ENCODE measurements at regions not wholly inside any gene's neighbourhood (a gene's known extent, or its start where the extent isn't known, plus 50 kb on each side); places are given as distances from the start of the nearest gene placed in this dataset.
"Not testable (repeated sequence)": the region's sequence is repeated elsewhere in the genome, so short reads cannot be mapped to it uniquely, and the experiment has no call there.

- DNase-seq (ENCODE audit: low read depth): no peak
Observed at GRCh38 chr21:22164912-22165311, 1166.7 kb downstream of the NCAM2 start.

DNA sequence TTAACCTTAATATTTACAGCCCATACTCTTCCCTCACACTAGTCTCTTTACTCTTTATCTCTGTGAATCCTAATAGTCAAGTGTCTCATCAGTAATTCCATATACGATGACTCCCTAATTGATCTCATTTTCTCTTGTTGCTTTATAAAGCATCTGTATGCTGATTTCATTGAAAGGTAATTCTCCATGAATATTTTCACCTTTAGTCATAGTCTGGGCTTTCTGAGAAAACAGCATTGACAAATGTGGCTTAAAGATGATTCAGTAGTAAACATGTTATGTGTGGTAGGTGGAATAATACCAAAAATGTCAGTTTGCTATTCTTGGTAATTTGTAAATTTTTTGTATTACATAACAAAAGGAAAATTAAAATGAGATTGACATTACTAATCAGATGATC, 1176.5 kb downstream of the NCAM2 start:
- DNase-seq (ENCODE audit: low read depth): no peak

- no peak for DNase-seq (ENCODE audit: low read depth)
Observed at GRCh38 chr21:22189278-22189677, 1191.1 kb downstream of the NCAM2 start.

DNA sequence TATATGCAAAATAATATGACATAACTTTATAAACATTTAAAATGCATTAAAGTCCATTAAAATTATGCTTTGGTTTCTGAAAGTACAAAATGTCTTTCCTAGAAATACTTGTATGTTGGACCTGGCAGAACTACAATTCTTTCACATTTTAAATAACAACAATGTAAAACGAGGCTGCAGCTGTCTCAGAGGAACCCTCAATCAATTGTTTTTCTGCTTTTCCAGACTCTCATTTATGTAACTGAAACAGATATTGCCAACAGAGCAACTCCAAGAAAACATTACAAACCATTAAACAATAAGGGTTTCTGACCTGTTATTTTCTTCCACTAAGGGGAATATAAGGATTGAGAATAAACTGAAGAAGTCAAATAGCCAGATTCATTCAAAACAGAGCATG, 1193.4 kb downstream of the NCAM2 start:
- DNase-seq (ENCODE audit: low read depth): no peak

DNA sequence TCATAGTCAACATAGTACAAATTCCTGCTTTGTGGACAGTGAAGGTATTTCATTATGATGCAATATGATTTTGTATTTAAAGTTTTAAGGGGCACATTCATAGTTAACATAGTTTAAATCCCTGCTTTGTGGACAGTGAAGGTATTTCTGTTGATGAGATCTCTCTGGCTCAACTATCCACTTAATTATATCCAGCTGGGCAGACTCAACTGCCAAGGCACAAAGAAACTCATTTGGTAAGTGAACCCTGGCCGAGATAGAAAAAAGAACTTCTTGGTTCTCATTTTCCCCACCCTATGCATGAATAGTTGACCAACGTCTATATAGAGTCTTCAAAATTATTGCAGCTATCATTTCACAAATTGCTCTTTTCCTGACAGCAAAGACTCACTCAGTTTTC, 1194.6 kb downstream of the NCAM2 start:
- DNase-seq (ENCODE audit: low read depth): no peak

DNA sequence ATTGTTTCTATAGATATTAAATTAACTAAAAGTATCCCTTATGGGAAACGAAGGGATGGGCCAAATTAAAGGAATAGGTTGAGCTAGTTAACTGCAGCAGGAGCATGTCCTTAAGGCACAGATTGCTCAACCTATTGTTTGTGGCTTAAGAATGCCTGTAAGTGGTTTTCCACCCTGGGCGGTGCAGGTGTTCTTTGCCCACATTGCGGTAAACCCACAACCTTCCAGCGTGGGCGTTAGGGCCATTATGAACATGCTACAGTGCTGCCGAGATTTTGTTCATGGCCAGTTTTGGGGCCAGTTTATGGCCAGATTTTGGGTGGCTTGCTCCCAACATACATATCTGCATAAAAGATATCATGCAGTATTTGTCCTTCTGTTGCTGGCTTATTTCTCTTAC, 1196.8 kb downstream of the NCAM2 start:
- DNase-seq (ENCODE audit: low read depth): not testable (repeated sequence)

DNA sequence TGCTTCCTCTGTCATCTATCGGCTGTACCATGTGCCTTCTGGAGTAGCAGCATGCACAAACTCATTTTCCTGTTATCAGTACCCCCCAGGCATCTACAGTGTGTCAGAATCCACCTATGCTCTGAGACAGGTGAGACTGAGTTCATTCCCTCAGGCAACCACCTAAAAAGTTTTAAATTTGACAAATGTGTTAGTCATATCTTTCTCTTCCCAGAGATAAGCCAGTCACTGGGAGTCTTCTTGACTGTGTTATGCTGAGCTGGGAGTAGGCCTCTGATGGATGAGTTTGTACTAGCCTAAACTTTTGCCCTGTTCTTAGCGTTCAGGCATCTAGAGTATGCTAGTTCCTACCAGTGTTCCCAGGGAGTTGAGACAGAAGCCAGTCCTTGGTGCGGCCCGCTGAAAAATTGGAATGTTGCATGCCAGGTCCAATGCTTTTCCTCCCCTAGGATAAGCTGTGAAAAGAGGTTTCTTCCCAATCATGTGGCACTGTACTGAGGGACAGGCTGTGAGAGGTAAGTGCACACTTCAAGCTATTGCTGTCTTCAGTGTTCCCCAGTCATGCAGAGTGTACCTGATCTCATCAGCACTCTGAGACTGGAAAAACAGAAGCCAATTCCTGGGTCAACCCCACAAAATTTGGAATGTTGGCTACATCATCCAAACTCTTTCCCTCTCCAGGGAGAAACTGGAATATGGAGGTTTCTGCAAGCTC, 1202.3 kb downstream of the NCAM2 start:
- DNase-seq (ENCODE audit: low read depth): no peak

DNA sequence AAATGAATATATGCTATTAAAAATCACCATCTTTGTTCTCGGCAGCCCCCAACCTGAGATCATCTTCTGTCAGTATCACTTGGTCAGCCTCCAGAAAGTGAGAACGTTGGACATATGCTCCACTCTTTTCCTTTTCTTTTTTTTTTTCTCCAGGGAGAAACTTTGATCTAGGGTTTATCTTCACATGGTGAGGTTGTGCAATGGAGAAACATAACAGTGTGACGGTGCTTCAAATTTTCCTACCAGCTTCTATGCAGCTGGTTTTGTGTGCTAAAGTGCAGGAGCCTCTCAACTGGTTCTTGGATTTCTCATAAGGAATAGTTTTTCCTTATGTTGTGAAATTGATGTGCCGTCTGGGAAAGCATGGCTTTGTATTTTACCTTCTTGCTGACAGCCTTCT, 1202.9 kb downstream of the NCAM2 start:
- no peak for DNase-seq (ENCODE audit: low read depth)

- no peak for DNase-seq (ENCODE audit: low read depth)
Observed at GRCh38 chr21:22201669-22202068, 1203.5 kb downstream of the NCAM2 start.

DNA sequence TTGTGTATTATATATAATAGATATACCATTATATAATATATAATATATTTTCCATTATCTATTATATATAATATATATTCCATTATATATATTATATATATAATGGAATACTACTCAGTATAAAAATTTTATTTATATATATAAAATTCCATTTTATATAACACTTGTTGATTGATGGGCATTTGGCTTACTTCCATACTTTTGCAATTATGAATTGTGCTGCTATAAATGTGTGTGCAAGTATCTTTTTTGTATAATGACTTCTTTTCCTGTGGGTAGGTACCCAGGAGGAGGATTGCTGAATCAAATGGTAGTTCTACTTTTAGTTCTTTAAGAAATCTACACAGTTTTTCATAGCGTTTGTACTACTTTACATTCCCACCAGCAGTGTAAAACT, 1211.1 kb downstream of the NCAM2 start:
- DNase-seq (ENCODE audit: low read depth): no peak

DNA sequence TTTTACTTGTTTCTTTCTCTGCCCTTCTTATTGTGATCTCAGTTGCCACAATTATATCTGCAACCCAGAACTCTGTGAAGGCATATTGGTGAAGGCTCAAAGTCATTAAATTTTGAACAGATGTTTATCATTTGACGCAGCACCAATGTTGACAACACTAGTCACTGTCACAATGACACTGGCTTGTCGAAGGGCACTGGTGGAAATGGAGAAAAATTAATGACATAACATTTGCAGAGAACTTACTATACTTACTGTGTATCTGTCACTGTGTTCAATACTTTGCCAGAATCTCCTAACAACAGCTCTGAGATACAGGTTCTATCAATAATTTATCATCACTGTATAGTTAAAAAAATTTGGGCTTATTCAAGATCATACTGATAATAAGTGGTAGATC, 1213.7 kb downstream of the NCAM2 start:
- no peak for DNase-seq (ENCODE audit: low read depth)

- no peak for DNase-seq (ENCODE audit: low read depth)
Observed at GRCh38 chr21:22223385-22223784, 1225.2 kb downstream of the NCAM2 start.

GRCh38 chr21:22224261-22224660, 1226.1 kb downstream of the NCAM2 start:
- no peak for DNase-seq (ENCODE audit: low read depth)

DNA sequence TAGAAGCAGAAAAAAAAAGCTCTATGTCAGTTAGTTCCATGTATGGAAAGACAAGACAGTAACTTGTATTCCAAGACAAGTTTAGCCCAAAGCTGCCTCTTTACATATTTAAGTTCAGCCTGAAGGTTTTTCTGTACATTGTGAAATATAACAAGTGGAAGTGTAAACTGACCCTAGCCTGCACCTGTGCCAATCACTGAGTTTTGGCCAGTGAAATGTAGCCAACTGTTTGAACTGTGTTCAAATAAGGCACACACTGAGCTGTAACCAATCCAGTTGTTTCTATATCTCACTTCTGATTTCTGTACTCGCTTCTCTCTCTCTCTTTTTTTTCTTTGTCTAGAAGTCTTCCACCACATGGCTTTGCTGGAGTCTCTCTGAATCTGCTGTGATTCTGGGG, 1227.1 kb downstream of the NCAM2 start:
- DNase-seq (ENCODE audit: low read depth): no peak

- DNase-seq (ENCODE audit: low read depth): no peak
Observed at GRCh38 chr21:22231013-22231412, 1232.8 kb downstream of the NCAM2 start.

DNA sequence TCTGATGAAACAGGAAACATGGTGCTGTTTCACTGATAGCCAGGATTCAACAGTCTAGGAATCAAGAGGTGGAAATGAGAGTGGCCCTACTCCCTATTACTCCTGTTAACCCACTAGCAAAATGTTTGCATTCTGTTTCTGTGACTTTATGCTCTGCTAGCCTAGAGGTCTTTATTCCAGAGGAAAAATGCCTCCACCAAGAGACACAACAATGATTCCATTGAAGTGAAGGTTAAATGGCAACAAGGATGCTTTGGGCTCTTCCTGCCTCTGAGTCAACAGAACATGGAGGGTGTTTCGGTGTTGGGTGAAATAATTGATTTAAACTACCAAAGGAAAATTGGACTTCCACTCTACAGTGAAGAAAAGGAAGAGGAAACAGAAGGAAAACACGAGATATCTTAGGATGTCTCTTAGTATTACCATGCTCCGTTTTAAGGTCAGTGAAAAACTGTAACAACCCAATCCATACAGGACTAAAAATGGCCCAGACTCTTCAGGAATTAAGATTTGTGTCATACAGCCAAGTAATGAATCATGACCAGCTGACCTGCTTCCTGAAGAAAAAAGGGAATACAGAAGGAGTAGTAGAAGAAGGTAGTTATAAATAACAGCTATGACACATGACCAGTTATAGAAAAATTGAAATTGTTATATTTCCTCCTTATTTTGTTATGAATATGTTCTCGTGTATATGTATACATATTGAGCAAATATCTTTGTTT, 1237.8 kb downstream of the NCAM2 start:
- no peak for DNase-seq (ENCODE audit: low read depth)

GRCh38 chr21:22244516-22244915, 1246.3 kb downstream of the NCAM2 start:
- DNase-seq (ENCODE audit: low read depth): no peak

GRCh38 chr21:22250355-22250754, 1252.1 kb downstream of the NCAM2 start:
- no peak for DNase-seq (ENCODE audit: low read depth)

- DNase-seq (ENCODE audit: low read depth): no peak
Observed at GRCh38 chr21:22253761-22254160, 1255.6 kb downstream of the NCAM2 start.

DNA sequence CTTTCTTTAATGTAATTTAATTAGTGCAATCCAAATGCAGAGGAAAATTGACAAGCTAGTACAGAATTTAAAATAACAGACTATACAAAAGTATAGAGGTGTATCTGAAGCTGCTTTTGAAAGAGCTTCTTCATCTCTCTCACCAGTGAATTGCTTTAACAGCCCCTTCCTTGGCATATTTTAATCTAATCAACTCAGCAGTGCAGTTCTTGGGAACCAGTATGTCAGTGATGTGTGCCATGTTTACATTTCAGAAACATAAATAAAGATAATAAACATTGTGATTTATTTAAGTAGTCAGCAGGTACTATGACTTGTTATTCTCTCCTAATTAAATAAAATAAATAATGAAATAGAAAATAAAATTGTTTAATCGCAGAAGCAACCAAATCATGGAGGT, 1260.6 kb downstream of the NCAM2 start:
- DNase-seq (ENCODE audit: low read depth): no peak

DNA sequence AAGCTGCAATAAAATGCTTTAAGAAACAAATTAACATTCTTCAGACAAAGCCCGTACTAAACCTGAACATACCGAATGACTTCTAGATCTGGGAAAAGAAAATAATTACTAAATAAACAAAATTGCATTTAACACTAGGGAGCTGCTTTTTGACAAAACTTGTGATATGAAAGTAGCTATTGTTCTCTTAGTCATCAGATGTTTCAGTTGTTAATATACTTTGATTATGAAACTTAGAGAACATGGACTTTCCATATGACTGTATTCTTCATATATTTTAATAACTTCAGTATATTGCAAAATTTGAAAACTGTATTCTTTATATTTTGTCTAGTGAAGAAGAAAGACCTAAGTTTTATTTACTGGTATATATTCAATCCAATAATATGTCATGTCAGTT, 1262.1 kb downstream of the NCAM2 start:
- no peak for DNase-seq (ENCODE audit: low read depth)

DNA sequence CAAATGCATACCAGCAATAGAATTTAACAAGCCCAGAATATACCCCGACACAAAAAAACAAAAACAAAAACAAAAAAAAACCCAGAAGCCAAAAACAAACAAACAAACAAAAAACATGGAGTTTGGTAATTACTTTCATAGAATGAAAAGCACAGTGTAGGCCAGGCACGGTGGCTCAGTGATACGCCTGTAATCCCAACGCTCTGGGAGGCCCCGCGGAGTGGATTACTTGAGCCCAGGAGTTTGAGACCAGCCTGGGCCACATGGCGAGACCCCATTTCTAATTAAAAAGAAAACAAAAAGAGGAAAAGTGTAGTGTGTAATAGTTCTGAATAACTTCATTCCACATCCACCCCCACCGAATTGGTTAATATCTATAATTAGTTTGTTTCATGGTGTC, 1265.7 kb downstream of the NCAM2 start:
- DNase-seq (ENCODE audit: low read depth): no peak

DNA sequence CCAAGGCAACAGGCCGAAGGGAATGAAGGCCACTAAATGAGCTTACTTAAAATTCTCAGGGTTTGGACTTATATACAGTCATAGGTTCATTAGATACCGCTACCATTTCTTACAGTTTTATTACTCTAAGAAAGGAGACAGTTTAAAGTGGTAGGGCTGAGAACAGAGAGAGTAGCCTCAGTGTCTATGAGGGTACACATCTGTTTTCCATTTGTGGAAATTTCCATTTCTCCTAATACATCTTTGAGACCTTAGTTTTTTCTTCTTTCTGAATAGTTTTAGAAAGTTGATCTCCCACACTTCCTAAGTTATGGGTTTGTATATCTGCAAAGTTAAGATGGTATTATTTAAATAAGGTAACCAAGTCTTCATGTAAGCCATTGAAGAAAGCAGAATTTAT, 1279.1 kb downstream of the NCAM2 start:
- DNase-seq (ENCODE audit: low read depth): no peak

- no peak for DNase-seq (ENCODE audit: low read depth)
Observed at GRCh38 chr21:22278366-22278765, 1280.2 kb downstream of the NCAM2 start.
